ENCODE measurements at regions not wholly inside any gene's neighbourhood (a gene's known extent, or its start where the extent isn't known, plus 50 kb on each side); places are given as distances from the start of the nearest gene placed in this dataset.
"Not testable (repeated sequence)": the region's sequence is repeated elsewhere in the genome, so short reads cannot be mapped to it uniquely, and the experiment has no call there.

GRCh38 chr17:34081269-34081668 is 173.8 kb upstream of the CCL2 start:
- Histone ChIP-seq H3K36me3 (ENCODE audit: insufficient read depth, low read length) (no peaks in the 10 kb centered on the region), H3K9ac (ENCODE audit: low read depth, low read length) (no peak overlapping the region), H3K4me1 (ENCODE audit: insufficient read depth, low read length) (peaks cover 15% of the 10 kb centered on the region; the same call in 1 of the 2 replicates), H3K4me3 (ENCODE audit: low read length) (no peak overlapping the region), H3K27me3 (ENCODE audit: insufficient read depth, low read length) (no peaks in the 10 kb centered on the region), H3K9me3 (ENCODE audit: insufficient read depth, low read depth, low read length) (no peaks in the 10 kb centered on the region), H3K27ac (ENCODE audit: low read depth, low read length) (no peak overlapping the region)
- WGBS, result 67% methylated on average over 3 of the region's 3 CpGs

GRCh38 chr17:34082404-34082803 is 172.7 kb upstream of the CCL2 start:
- H3K4me3 ChIP-seq (ENCODE audit: low read length), result no peak overlapping the region
- H3K4me1 ChIP-seq (ENCODE audit: insufficient read depth, low read length), result peaks cover 10% of the 10 kb centered on the region; the same call in 1 of the 2 replicates
- WGBS, result 94% methylated on average over 3 of the region's 3 CpGs
- H3K9me3 ChIP-seq (ENCODE audit: insufficient read depth, low read depth, low read length), result no peaks in the 10 kb centered on the region
- H3K27me3 ChIP-seq (ENCODE audit: insufficient read depth, low read length), result no peaks in the 10 kb centered on the region
- no peaks in the 10 kb centered on the region for H3K36me3 ChIP-seq (ENCODE audit: insufficient read depth, low read length)
- H3K9ac ChIP-seq (ENCODE audit: low read depth, low read length), result no peak overlapping the region
- H3K27ac ChIP-seq (ENCODE audit: low read depth, low read length), result no peak overlapping the region

DNA sequence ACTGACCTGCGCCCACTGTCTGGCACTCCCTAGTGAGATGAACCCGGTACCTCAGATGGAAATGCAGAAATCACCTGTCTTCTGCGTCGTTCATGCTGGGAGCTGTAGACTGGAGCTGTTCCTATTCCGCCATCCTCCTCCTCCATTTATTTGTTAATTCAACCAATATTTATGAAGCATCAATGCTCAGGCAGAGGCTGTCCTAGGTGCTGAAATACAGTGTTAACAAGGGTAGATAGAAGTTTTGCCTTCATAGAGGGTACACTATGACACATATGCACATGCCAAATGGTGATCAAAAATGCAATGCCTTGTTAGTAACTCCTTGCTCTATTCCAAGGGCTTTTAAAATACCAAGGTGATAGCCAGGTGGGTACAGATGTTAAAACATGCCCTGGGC is 166.0 kb upstream of the CCL2 start:
- not testable (repeated sequence) for H3K27me3 ChIP-seq (ENCODE audit: insufficient read depth, low read length); H3K27ac ChIP-seq (ENCODE audit: low read depth, low read length); H3K4me1 ChIP-seq (ENCODE audit: insufficient read depth, low read length); H3K4me3 ChIP-seq (ENCODE audit: low read length); H3K9me3 ChIP-seq (ENCODE audit: insufficient read depth, low read depth, low read length); H3K36me3 ChIP-seq (ENCODE audit: insufficient read depth, low read length); H3K9ac ChIP-seq (ENCODE audit: low read depth, low read length)
- WGBS, result 98% methylated on average over 5 of the region's 5 CpGs

DNA sequence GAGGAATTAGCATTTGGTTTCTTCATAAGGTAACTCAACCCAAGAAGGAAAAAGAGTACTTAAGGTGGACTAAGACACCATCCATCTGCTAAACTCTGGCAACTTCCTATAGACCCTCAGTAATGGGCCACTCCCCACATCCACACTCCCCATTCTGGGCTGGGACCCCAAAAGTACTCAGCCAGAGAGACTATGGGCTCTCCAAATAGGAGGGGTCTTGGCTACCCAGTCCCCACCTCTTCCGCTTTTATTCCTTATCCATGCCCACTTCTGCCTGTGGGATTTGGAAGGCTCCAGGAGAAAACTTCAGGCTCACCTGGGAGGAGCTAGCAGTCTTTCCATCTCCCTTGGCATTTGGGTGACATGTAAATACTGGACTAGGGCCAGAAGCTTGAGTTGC is 164.5 kb upstream of the CCL2 start:
- no peaks in the 10 kb centered on the region for H3K36me3 ChIP-seq (ENCODE audit: insufficient read depth, low read length)

DNA sequence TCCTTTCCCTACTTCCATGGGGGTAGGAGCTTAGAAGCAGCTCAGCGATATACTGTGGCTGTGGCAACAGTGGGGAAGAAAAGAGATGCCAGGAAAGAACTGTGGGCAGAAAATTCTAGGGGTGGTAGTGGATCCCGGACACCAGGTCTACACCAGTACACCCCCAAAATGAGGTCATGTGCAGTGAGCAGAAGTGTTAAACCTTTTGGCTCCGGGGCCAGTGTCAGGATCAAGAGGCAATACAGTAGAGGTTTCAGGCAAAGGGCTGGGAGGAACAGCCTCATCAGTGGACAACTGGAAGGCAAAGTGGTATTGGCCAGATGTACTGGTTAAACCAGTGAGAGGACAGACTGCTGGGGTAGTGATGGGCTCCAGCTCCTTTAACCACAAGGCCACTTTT is 163.1 kb upstream of the CCL2 start:
- Histone ChIP-seq H3K27me3 (ENCODE audit: insufficient read depth, low read length) (no peaks in the 10 kb centered on the region), H3K4me1 (ENCODE audit: insufficient read depth, low read length) (no peaks in the 10 kb centered on the region), H3K9ac (ENCODE audit: low read depth, low read length) (no peak overlapping the region), H3K9me3 (ENCODE audit: insufficient read depth, low read depth, low read length) (peaks cover 8% of the 10 kb centered on the region; the same call in 1 of the 2 replicates), H3K36me3 (ENCODE audit: insufficient read depth, low read length) (no peaks in the 10 kb centered on the region), H3K27ac (ENCODE audit: low read depth, low read length) (no peak overlapping the region), H3K4me3 (ENCODE audit: low read length) (no peak overlapping the region)
- 92% methylated on average over 3 of the region's 3 CpGs for WGBS

More for the DNA sequence above, 164.5 kb upstream of the CCL2 start:
- no peak overlapping the region for H3K9ac ChIP-seq (ENCODE audit: low read depth, low read length)
- peaks cover 8% of the 10 kb centered on the region; the same call in 1 of the 2 replicates for H3K9me3 ChIP-seq (ENCODE audit: insufficient read depth, low read depth, low read length)
- 100% methylated on average over 1 of the region's 1 CpG for WGBS
- H3K27me3 ChIP-seq (ENCODE audit: insufficient read depth, low read length), result no peaks in the 10 kb centered on the region
- no peaks in the 10 kb centered on the region for H3K4me1 ChIP-seq (ENCODE audit: insufficient read depth, low read length)
- H3K4me3 ChIP-seq (ENCODE audit: low read length), result no peak overlapping the region
- H3K27ac ChIP-seq (ENCODE audit: low read depth, low read length), result no peak overlapping the region

DNA sequence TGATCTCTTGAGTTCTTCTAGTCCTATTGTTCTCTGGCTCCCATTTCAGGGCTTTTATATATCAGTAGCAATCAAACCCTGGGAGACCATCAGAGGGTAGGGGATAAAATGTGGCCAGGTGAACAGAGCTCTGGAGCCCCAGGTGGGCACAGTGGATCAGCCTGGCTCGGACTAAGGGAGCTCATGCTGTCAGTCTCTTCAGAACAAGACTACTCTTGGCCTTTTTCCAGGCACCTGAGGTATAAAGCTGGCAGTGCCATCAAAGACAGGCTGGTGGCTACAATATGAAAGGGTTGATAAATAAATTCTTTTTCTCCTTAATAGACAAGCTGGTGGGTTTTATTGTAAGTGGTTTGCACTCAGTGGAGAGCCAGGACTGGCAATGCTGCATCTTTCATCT is 160.0 kb upstream of the CCL2 start:
- Histone ChIP-seq H3K9ac (ENCODE audit: low read depth, low read length) (no peak overlapping the region), H3K4me3 (ENCODE audit: low read length) (no peak overlapping the region), H3K36me3 (ENCODE audit: insufficient read depth, low read length) (no peaks in the 10 kb centered on the region), H3K27ac (ENCODE audit: low read depth, low read length) (no peak overlapping the region), H3K4me1 (ENCODE audit: insufficient read depth, low read length) (peaks cover 5% of the 10 kb centered on the region; the same call in 1 of the 2 replicates), H3K27me3 (ENCODE audit: insufficient read depth, low read length) (no peaks in the 10 kb centered on the region), H3K9me3 (ENCODE audit: insufficient read depth, low read depth, low read length) (no peaks in the 10 kb centered on the region)
- 74% methylated on average over 1 of the region's 1 CpG for WGBS

- H3K27me3 ChIP-seq (ENCODE audit: insufficient read depth, low read length), result no peaks in the 10 kb centered on the region
- H3K9me3 ChIP-seq (ENCODE audit: insufficient read depth, low read depth, low read length), result no peaks in the 10 kb centered on the region
- H3K4me1 ChIP-seq (ENCODE audit: insufficient read depth, low read length), result peaks cover 5% of the 10 kb centered on the region; the same call in 1 of the 2 replicates
- no peak overlapping the region for H3K4me3 ChIP-seq (ENCODE audit: low read length)
- H3K27ac ChIP-seq (ENCODE audit: low read depth, low read length), result no peak overlapping the region
- H3K36me3 ChIP-seq (ENCODE audit: insufficient read depth, low read length), result no peaks in the 10 kb centered on the region
- 86% methylated on average over 5 of the region's 5 CpGs for WGBS
- no peak overlapping the region for H3K9ac ChIP-seq (ENCODE audit: low read depth, low read length)
Observed at GRCh38 chr17:34098699-34099098, 156.4 kb upstream of the CCL2 start.

- no peaks in the 10 kb centered on the region for H3K9me3 ChIP-seq (ENCODE audit: insufficient read depth, low read depth, low read length)
- no peaks in the 10 kb centered on the region for H3K36me3 ChIP-seq (ENCODE audit: insufficient read depth, low read length)
- no peak overlapping the region for H3K9ac ChIP-seq (ENCODE audit: low read depth, low read length)
- H3K4me3 ChIP-seq (ENCODE audit: low read length), result no peak overlapping the region
- no peaks in the 10 kb centered on the region for H3K27me3 ChIP-seq (ENCODE audit: insufficient read depth, low read length)
- H3K27ac ChIP-seq (ENCODE audit: low read depth, low read length), result no peak overlapping the region
- peaks cover 5% of the 10 kb centered on the region; the same call in 1 of the 2 replicates for H3K4me1 ChIP-seq (ENCODE audit: insufficient read depth, low read length)
- WGBS, result 92% methylated on average over 7 of the region's 8 CpGs
Observed at GRCh38 chr17:34099859-34100515, 155.1 kb upstream of the CCL2 start.

- Histone ChIP-seq H3K4me1 (ENCODE audit: insufficient read depth, low read length) (no peaks in the 10 kb centered on the region), H3K27me3 (ENCODE audit: insufficient read depth, low read length) (no peaks in the 10 kb centered on the region), H3K4me3 (ENCODE audit: low read length) (no peak overlapping the region), H3K9ac (ENCODE audit: low read depth, low read length) (no peak overlapping the region), H3K36me3 (ENCODE audit: insufficient read depth, low read length) (no peaks in the 10 kb centered on the region), H3K27ac (ENCODE audit: low read depth, low read length) (no peak overlapping the region), H3K9me3 (ENCODE audit: insufficient read depth, low read depth, low read length) (no peaks in the 10 kb centered on the region)
- 92% methylated on average over 2 of the region's 2 CpGs for WGBS
Observed at GRCh38 chr17:34107019-34107418, 148.1 kb upstream of the CCL2 start.

DNA sequence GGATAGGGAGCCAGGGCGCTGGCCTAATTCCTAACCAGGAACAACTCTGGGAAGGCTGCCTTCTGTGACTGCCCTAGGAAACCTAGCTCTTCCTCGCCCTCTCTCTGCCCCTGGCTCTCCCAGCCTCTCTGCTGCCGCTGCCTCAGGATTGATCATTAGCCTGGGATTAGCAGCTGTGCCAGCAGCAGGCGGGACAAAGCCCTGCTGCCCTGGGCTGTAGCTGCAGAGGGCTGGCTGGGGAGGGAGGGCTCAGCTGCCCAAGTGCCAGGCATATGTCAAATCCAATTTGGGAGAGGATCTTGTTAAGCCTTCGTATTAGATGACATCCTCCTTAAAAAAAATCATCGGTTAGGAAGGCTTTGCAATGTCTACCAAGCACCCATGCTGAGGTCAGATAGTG is 144.8 kb upstream of the CCL2 start:
- H3K4me1 ChIP-seq (ENCODE audit: insufficient read depth, low read length), result no peaks in the 10 kb centered on the region
- 87% methylated on average over 6 of the region's 6 CpGs for WGBS

GRCh38 chr17:34113089-34113488 is 142.0 kb upstream of the CCL2 start:
- 96% methylated on average over 2 of the region's 2 CpGs for WGBS
- Histone ChIP-seq H3K36me3 (ENCODE audit: insufficient read depth, low read length) (no peaks in the 10 kb centered on the region), H3K9me3 (ENCODE audit: insufficient read depth, low read depth, low read length) (no peaks in the 10 kb centered on the region), H3K4me1 (ENCODE audit: insufficient read depth, low read length) (no peaks in the 10 kb centered on the region), H3K9ac (ENCODE audit: low read depth, low read length) (no peak overlapping the region), H3K27ac (ENCODE audit: low read depth, low read length) (no peak overlapping the region), H3K27me3 (ENCODE audit: insufficient read depth, low read length) (no peaks in the 10 kb centered on the region), H3K4me3 (ENCODE audit: low read length) (no peak overlapping the region)

More for the DNA sequence above, 144.8 kb upstream of the CCL2 start:
- no peak overlapping the region for H3K9ac ChIP-seq (ENCODE audit: low read depth, low read length)
- no peaks in the 10 kb centered on the region for H3K9me3 ChIP-seq (ENCODE audit: insufficient read depth, low read depth, low read length)
- no peaks in the 10 kb centered on the region for H3K27me3 ChIP-seq (ENCODE audit: insufficient read depth, low read length)
- no peak overlapping the region for H3K4me3 ChIP-seq (ENCODE audit: low read length)
- no peaks in the 10 kb centered on the region for H3K36me3 ChIP-seq (ENCODE audit: insufficient read depth, low read length)
- no peak overlapping the region for H3K27ac ChIP-seq (ENCODE audit: low read depth, low read length)

- H3K4me1 ChIP-seq (ENCODE audit: insufficient read depth, low read length), result no peaks in the 10 kb centered on the region
- H3K27me3 ChIP-seq (ENCODE audit: insufficient read depth, low read length), result no peaks in the 10 kb centered on the region
- no peak overlapping the region for H3K4me3 ChIP-seq (ENCODE audit: low read length)
- H3K9me3 ChIP-seq (ENCODE audit: insufficient read depth, low read depth, low read length), result no peaks in the 10 kb centered on the region
- H3K27ac ChIP-seq (ENCODE audit: low read depth, low read length), result no peak overlapping the region
- no peaks in the 10 kb centered on the region for H3K36me3 ChIP-seq (ENCODE audit: insufficient read depth, low read length)
- no peak overlapping the region for H3K9ac ChIP-seq (ENCODE audit: low read depth, low read length)
Observed at GRCh38 chr17:34114174-34114573, 140.9 kb upstream of the CCL2 start.
